ENCODE measurements at regions not wholly inside any gene's neighbourhood (a gene's known extent, or its start where the extent isn't known, plus 50 kb on each side); places are given as distances from the start of the nearest gene placed in this dataset.

DNA sequence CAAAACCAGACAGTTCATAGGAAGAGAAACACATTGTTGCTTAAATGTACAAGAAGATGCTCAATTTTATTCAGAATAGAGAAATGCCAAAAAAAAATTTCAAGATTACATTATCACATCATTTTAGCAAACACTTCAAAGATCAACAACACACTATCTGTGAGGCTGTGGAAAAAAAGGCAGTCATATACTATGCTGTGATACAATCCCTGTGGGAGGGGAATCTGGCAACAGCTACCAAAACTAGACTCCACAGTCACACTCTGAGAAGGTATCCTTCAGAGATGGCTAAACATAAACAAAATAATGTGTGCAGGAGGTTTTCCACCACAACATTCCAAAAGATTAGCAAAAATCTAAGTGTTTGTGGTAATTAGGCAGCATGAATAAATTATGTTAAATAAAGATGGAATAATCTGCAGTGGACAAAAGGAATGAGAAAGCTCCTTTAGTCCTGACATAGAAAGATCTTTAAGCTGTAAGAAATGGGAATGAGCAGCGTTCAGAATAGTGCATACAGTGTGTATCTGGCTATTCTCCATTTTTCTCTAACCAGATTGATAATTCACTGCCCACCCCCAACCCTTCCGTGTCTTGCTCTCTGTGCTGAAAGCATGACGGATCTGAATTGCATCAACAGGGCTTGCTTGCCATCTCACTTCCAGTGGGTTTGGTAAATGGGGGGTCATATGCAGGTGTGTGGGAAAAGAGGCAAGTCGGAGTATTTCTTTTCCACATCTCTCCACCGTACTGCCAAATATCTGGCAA lies 329.6 kb downstream of the MBD2 start:
- no peak for FAIRE-seq

DNA sequence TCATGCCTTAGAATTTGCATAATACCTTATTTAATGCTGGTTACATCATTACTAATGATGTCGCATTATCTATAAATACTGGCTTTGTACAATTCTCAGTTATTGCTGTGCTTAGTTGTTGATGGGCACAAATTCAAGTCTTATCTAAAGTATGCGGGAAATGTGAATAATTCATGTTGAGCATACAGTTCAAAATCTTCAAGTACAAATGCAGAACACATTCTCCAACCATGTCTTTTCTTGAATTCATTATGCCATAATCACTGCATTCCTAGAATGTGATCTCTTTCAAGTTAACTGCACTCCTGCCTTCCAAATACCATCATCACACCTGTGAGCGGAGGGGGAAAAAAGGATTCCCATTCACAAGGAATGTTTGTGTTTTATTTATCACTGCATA lies 337.0 kb downstream of the MBD2 start:
- 85 to 93% (median 89%) methylated on average over 3 of the region's 3 CpGs for WGBS, 3 donors
- Histone ChIP-seq H3K27me3 (ENCODE audit: control insufficient read depth in 3 of 3, insufficient read depth in 3 of 3, low read length in 3 of 3) (no peaks in the 10 kb centered on the region), H3K36me3 (ENCODE audit: control insufficient read depth in 3 of 3, insufficient read depth in 2 of 3, low read depth in 1 of 3, low read length in 3 of 3) (no peaks in the 10 kb centered on the region), H3K9me3 (ENCODE audit: control insufficient read depth in 2 of 2, insufficient read depth in 1 of 2, low read depth in 1 of 2, low read length in 1 of 2) (peaks cover 0 to 2% of the 10 kb centered on the region in 2 donors), H3K4me3 (ENCODE audit: low read depth in 1 of 3, low read length in 3 of 3) (no peak overlapping the region), H3K27ac (ENCODE audit: low read depth in 1 of 3, low read length in 2 of 3) (no peak overlapping the region), H3K4me1 (ENCODE audit: control insufficient read depth in 3 of 3, insufficient read depth in 2 of 3, low read depth in 1 of 3, low read length in 2 of 3) (no peaks in the 10 kb centered on the region)
- FAIRE-seq (no peak), DNase-seq (no peak)

More for the DNA sequence above, 329.6 kb downstream of the MBD2 start:
- Histone ChIP-seq H3K27me3 (ENCODE audit: control insufficient read depth in 3 of 3, insufficient read depth in 3 of 3, low read length in 3 of 3) (no peaks in the 10 kb centered on the region), H3K27ac (ENCODE audit: low read depth in 1 of 3, low read length in 2 of 3) (no peak overlapping the region), H3K9me3 (ENCODE audit: control insufficient read depth in 2 of 2, insufficient read depth in 1 of 2, low read depth in 1 of 2, low read length in 1 of 2) (no peaks in the 10 kb centered on the region), H3K36me3 (ENCODE audit: control insufficient read depth in 3 of 3, insufficient read depth in 2 of 3, low read depth in 1 of 3, low read length in 3 of 3) (no peaks in the 10 kb centered on the region), H3K4me3 (ENCODE audit: low read depth in 1 of 3, low read length in 3 of 3) (no peak overlapping the region), H3K4me1 (ENCODE audit: control insufficient read depth in 3 of 3, insufficient read depth in 2 of 3, low read depth in 1 of 3, low read length in 2 of 3) (no peaks in the 10 kb centered on the region)
- DNase-seq, result no peak
- 74 to 76% (median 75%) methylated on average over 5 of the region's 5 CpGs for WGBS, 3 donors

DNA sequence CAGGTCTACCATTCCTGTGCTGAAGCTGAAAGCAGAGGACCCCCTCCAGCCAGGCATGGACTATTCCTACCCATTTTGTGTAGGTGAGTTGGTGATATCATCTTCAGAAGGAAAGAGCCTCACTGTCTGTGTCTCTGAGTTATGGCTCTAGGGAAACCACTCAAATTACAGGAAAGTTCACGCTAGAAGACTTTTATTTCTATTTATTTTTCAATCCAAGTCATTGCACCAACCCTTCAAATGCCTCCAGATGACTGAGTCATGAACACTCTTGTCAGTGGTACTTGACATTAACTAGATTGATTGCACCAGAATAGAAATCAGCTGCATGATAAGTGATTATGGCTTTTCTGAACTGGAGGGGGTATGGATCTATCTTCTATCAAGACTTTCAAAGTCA lies 338.4 kb downstream of the MBD2 start:
- no peaks in the 10 kb centered on the region for H3K36me3 ChIP-seq (ENCODE audit: control insufficient read depth in 3 of 3, insufficient read depth in 2 of 3, low read depth in 1 of 3, low read length in 3 of 3)

GRCh38 chr18:53883771-53884170 lies 340.7 kb downstream of the MBD2 start:
- no peak overlapping the region for H3K27ac ChIP-seq (ENCODE audit: low read depth in 1 of 3, low read length in 2 of 3)
- H3K27me3 ChIP-seq (ENCODE audit: control insufficient read depth in 3 of 3, insufficient read depth in 3 of 3, low read length in 3 of 3), result no peaks in the 10 kb centered on the region
- FAIRE-seq, result no peak
- DNase-seq, result no peak
- no peaks in the 10 kb centered on the region for H3K36me3 ChIP-seq (ENCODE audit: control insufficient read depth in 3 of 3, insufficient read depth in 2 of 3, low read depth in 1 of 3, low read length in 3 of 3)
- H3K4me1 ChIP-seq (ENCODE audit: control insufficient read depth in 3 of 3, insufficient read depth in 2 of 3, low read depth in 1 of 3, low read length in 2 of 3), result no peaks in the 10 kb centered on the region
- 90 to 95% (median 92%) methylated on average over 2 of the region's 2 CpGs for WGBS, 3 donors
- peaks cover 0 to 2% of the 10 kb centered on the region in 2 donors for H3K9me3 ChIP-seq (ENCODE audit: control insufficient read depth in 2 of 2, insufficient read depth in 1 of 2, low read depth in 1 of 2, low read length in 1 of 2)
- no peak overlapping the region for H3K4me3 ChIP-seq (ENCODE audit: low read depth in 1 of 3, low read length in 3 of 3)

More for the DNA sequence above, 338.4 kb downstream of the MBD2 start:
- H3K9me3 ChIP-seq (ENCODE audit: control insufficient read depth in 2 of 2, insufficient read depth in 1 of 2, low read depth in 1 of 2, low read length in 1 of 2), result peaks cover 0 to 2% of the 10 kb centered on the region in 2 donors
- H3K4me1 ChIP-seq (ENCODE audit: control insufficient read depth in 3 of 3, insufficient read depth in 2 of 3, low read depth in 1 of 3, low read length in 2 of 3), result no peaks in the 10 kb centered on the region
- FAIRE-seq (no peak), DNase-seq (no peak)
- 30 to 82% (median 43%) methylated on average over 1 of the region's 1 CpG for WGBS, 3 donors
- H3K27me3 ChIP-seq (ENCODE audit: control insufficient read depth in 3 of 3, insufficient read depth in 3 of 3, low read length in 3 of 3), result no peaks in the 10 kb centered on the region
- no peak overlapping the region for H3K4me3 ChIP-seq (ENCODE audit: low read depth in 1 of 3, low read length in 3 of 3)
- no peak overlapping the region for H3K27ac ChIP-seq (ENCODE audit: low read depth in 1 of 3, low read length in 2 of 3)

DNA sequence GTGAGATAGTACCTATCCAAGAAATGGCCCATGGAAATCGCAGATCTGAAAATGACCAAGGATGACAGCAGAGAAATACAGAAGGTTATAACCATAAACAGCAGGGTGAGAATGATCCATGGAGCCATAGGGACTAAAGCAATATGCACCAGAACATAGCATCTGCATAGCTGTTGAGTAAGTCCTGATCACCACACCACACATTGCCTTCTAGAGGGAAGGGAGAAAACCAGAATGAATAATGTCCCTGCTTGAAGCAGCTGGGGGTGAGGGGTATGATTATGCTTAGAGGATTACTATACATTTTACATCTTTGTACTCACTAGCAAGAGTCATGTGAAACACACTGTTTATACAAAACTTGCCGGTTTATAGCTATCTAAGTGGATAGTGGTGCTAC lies 350.4 kb downstream of the MBD2 start:
- no peaks in the 10 kb centered on the region for H3K36me3 ChIP-seq (ENCODE audit: control insufficient read depth in 3 of 3, insufficient read depth in 2 of 3, low read depth in 1 of 3, low read length in 3 of 3)
- H3K27ac ChIP-seq (ENCODE audit: low read depth in 1 of 3, low read length in 2 of 3), result no peak overlapping the region
- FAIRE-seq (no peak), DNase-seq (no peak)
- no peaks in the 10 kb centered on the region for H3K9me3 ChIP-seq (ENCODE audit: control insufficient read depth in 2 of 2, insufficient read depth in 1 of 2, low read depth in 1 of 2, low read length in 1 of 2)
- H3K4me3 ChIP-seq (ENCODE audit: low read depth in 1 of 3, low read length in 3 of 3), result no peak overlapping the region
- no peaks in the 10 kb centered on the region for H3K27me3 ChIP-seq (ENCODE audit: control insufficient read depth in 3 of 3, insufficient read depth in 3 of 3, low read length in 3 of 3)
- WGBS, 3 donors, result 78 to 91% (median 86%) methylated on average over 2 of the region's 2 CpGs
- no peaks in the 10 kb centered on the region for H3K4me1 ChIP-seq (ENCODE audit: control insufficient read depth in 3 of 3, insufficient read depth in 2 of 3, low read depth in 1 of 3, low read length in 2 of 3)

DNA sequence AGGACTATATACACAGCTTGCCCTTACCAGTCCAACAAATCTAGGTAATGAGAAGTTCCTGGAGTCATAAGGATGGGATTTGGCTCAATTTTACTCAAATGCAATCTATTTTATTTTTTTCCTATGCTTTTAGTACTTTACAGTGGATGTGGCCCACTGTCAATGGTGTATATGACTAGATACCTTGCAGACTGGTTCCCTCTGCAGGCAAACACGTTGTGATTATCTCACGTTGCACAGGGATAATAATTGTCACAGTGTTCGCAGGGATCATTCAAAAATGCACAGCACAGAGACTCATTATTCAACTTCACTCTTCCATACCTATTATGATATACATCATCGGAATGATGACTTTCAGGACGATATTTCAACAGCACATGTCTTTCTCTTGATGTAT lies 359.7 kb downstream of the MBD2 start:
- no peaks in the 10 kb centered on the region for H3K9me3 ChIP-seq (ENCODE audit: control insufficient read depth in 2 of 2, insufficient read depth in 1 of 2, low read depth in 1 of 2, low read length in 1 of 2)
- DNase-seq (peak in 1 of 2 donors; percentile 28), FAIRE-seq (no peak)
- no peak overlapping the region for H3K27ac ChIP-seq (ENCODE audit: low read depth in 1 of 3, low read length in 2 of 3)
- H3K27me3 ChIP-seq (ENCODE audit: control insufficient read depth in 3 of 3, insufficient read depth in 3 of 3, low read length in 3 of 3), result no peaks in the 10 kb centered on the region
- no peaks in the 10 kb centered on the region for H3K4me1 ChIP-seq (ENCODE audit: control insufficient read depth in 3 of 3, insufficient read depth in 2 of 3, low read depth in 1 of 3, low read length in 2 of 3)
- no peak overlapping the region for H3K4me3 ChIP-seq (ENCODE audit: low read depth in 1 of 3, low read length in 3 of 3)
- H3K36me3 ChIP-seq (ENCODE audit: control insufficient read depth in 3 of 3, insufficient read depth in 2 of 3, low read depth in 1 of 3, low read length in 3 of 3), result no peaks in the 10 kb centered on the region
- WGBS, 3 donors, result 49 to 61% (median 57%) methylated on average over 5 of the region's 5 CpGs

GRCh38 chr18:53862921-53863320 lies 361.5 kb downstream of the MBD2 start:
- Histone ChIP-seq H3K27ac (ENCODE audit: low read depth in 1 of 3, low read length in 2 of 3) (no peak overlapping the region), H3K36me3 (ENCODE audit: control insufficient read depth in 3 of 3, insufficient read depth in 2 of 3, low read depth in 1 of 3, low read length in 3 of 3) (no peaks in the 10 kb centered on the region), H3K9me3 (ENCODE audit: control insufficient read depth in 2 of 2, insufficient read depth in 1 of 2, low read depth in 1 of 2, low read length in 1 of 2) (no peaks in the 10 kb centered on the region), H3K27me3 (ENCODE audit: control insufficient read depth in 3 of 3, insufficient read depth in 3 of 3, low read length in 3 of 3) (no peaks in the 10 kb centered on the region), H3K4me3 (ENCODE audit: low read depth in 1 of 3, low read length in 3 of 3) (no peak overlapping the region), H3K4me1 (ENCODE audit: control insufficient read depth in 3 of 3, insufficient read depth in 2 of 3, low read depth in 1 of 3, low read length in 2 of 3) (no peaks in the 10 kb centered on the region)
- WGBS, 3 donors, result 33 to 67% (median 58%) methylated on average over 1 of the region's 1 CpG
- FAIRE-seq (no peak), DNase-seq (no peak)

DNA sequence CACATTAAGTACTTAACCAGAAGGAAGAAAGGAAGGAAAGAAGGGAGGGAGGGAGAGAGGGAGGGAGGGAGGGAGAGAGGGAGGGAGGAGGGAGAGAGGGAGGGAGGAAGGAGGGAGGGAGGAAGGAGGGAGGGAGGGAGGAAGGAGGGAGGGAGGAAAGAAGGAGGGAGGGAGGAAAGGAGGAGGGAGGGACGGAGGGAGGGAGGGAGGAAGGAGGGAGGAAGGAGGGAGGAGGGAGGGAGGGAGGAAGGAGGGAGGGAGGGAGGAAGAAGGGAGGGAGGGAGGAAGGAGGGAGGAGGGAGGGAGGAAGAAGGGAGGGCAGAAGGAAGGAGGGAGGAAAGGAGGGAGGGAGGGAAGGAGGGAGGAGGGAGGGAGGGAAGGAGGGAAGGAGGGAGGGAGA lies 363.3 kb downstream of the MBD2 start:
- H3K9me3 ChIP-seq (ENCODE audit: control insufficient read depth in 2 of 2, insufficient read depth in 1 of 2, low read depth in 1 of 2, low read length in 1 of 2), result no peaks in the 10 kb centered on the region
- WGBS, 3 donors, result no CpG with 5 or more reads among the region's 1 CpG
- DNase-seq, result no peak
- no peak overlapping the region for H3K4me3 ChIP-seq (ENCODE audit: low read depth in 1 of 3, low read length in 3 of 3)
- H3K27me3 ChIP-seq (ENCODE audit: control insufficient read depth in 3 of 3, insufficient read depth in 3 of 3, low read length in 3 of 3), result no peaks in the 10 kb centered on the region
- no peak overlapping the region for H3K27ac ChIP-seq (ENCODE audit: low read depth in 1 of 3, low read length in 2 of 3)
- H3K4me1 ChIP-seq (ENCODE audit: control insufficient read depth in 3 of 3, insufficient read depth in 2 of 3, low read depth in 1 of 3, low read length in 2 of 3), result no peaks in the 10 kb centered on the region
- FAIRE-seq, result no peak
- H3K36me3 ChIP-seq (ENCODE audit: control insufficient read depth in 3 of 3, insufficient read depth in 2 of 3, low read depth in 1 of 3, low read length in 3 of 3), result no peaks in the 10 kb centered on the region

GRCh38 chr18:53859764-53860163 lies 364.7 kb downstream of the MBD2 start:
- no peak for FAIRE-seq
- Histone ChIP-seq H3K4me1 (ENCODE audit: control insufficient read depth in 3 of 3, insufficient read depth in 2 of 3, low read depth in 1 of 3, low read length in 2 of 3) (no peaks in the 10 kb centered on the region), H3K27ac (ENCODE audit: low read depth in 1 of 3, low read length in 2 of 3) (no peak overlapping the region), H3K4me3 (ENCODE audit: low read depth in 1 of 3, low read length in 3 of 3) (no peak overlapping the region), H3K36me3 (ENCODE audit: control insufficient read depth in 3 of 3, insufficient read depth in 2 of 3, low read depth in 1 of 3, low read length in 3 of 3) (no peaks in the 10 kb centered on the region), H3K9me3 (ENCODE audit: control insufficient read depth in 2 of 2, insufficient read depth in 1 of 2, low read depth in 1 of 2, low read length in 1 of 2) (no peaks in the 10 kb centered on the region), H3K27me3 (ENCODE audit: control insufficient read depth in 3 of 3, insufficient read depth in 3 of 3, low read length in 3 of 3) (no peaks in the 10 kb centered on the region)
- DNase-seq, result no peak
- WGBS, 3 donors, result 87 to 94% (median 90%) methylated on average over 1 of the region's 1 CpG
